Transverse colon (tissue), 4 donors: ENCODE measurements at regions not wholly inside any gene's neighbourhood (a gene's known extent, or its start where the extent isn't known, plus 50 kb on each side); places are given as distances from the start of the nearest gene placed in this dataset.

Source experiments
- DNase-seq: peaks from one replicate; pipeline ENCODE4 v3.0.0-alpha.2; 2019
- H3K27ac ChIP-seq, 4 donors: fragments of 200-600 bp; sonication (generic); 2 replicates each; pipeline ENCODE4 v1.5.1; 2016 to 2018; ENCODE audit warnings: inconsistent platforms in 4 of 4
- H3K27me3 ChIP-seq: fragments of 200-600 bp; sonication (generic); 2 replicates; pipeline ENCODE4 v1.5.1; 2017; ENCODE audit warnings: inconsistent platforms
- H3K36me3 ChIP-seq, 4 donors: fragments of 200-600 bp; sonication (generic); 2 replicates each; pipeline ENCODE4 v1.5.1; 2017 to 2019; ENCODE audit warnings: inconsistent platforms in 4 of 4
- H3K4me1 ChIP-seq, 4 donors: fragments of 200-600 bp; sonication (generic); 2 replicates each; pipeline ENCODE4 v1.5.1; 2017 to 2020; ENCODE audit warnings: inconsistent platforms in 4 of 4
- H3K4me3 ChIP-seq, 4 donors: fragments of 200-600 bp; sonication (generic); 1 replicate in 1 of 4; 2 replicates in 3 of 4; pipeline versions ENCODE4 v1.5.1 to v1.6.1; 2017 to 2019; ENCODE audit warnings: inconsistent platforms in 4 of 4
- H3K9me3 ChIP-seq, 2 donors: fragments of 200-600 bp; sonication (generic); 2 replicates each; pipeline ENCODE4 v1.5.1; 2017 to 2019; ENCODE audit warnings: inconsistent platforms in 2 of 2
- CTCF ChIP-seq, 5 experiments: fragments of 200-600 bp in 3 of 5; fragments of 450-650 bp in 2 of 5; sonication (generic) in 3 of 5; IDR thresholded peaks; 1 replicate in 2 of 5; 2 replicates in 3 of 5; pipeline ENCODE4 v1.5.1; 2016 to 2017; ENCODE audit warnings: antibody characterized with exemption in 5 of 5, inconsistent platforms in 3 of 5, mild to moderate bottlenecking in 2 of 5, moderate library complexity in 1 of 5
- EP300 ChIP-seq: sonication (generic); formaldehyde crosslinking; IDR thresholded peaks from one replicate; pipeline ENCODE4 v1.6.1; 2017; ENCODE audit warnings: antibody characterized with exemption, low read depth
- POLR2A ChIP-seq: fragments of 450-650 bp; IDR thresholded peaks from one replicate; pipeline ENCODE4 v1.6.1; 2016; ENCODE audit warnings: antibody characterized with exemption, mild to moderate bottlenecking, moderate library complexity
- POLR2AphosphoS5 ChIP-seq, 3 donors: sonication (generic); formaldehyde crosslinking; IDR thresholded peaks; one replicate each; pipeline ENCODE4 v1.6.1; 2016; ENCODE audit warnings: antibody characterized with exemption in 3 of 3
- WGBS, 2 donors: methylation state at CpG; one replicate each; pipeline ENCODE4 v1.1.5; 2018; ENCODE audit warnings: low coverage in 1 of 2; 5-methylcytosine and 5-hydroxymethylcytosine counted together
- in situ Hi-C, 4 donors: fragments of 200-750 bp; cut with MboI; loops; one replicate each; pipeline versions ENCODE4 v1.15.0 to v1.15.1; 2017; ENCODE audit warnings: low sequenced_read_pairs in 3 of 4, low pct_ligation_motif_present in 1 of 4, low pct_unique_long_range_greater_than_20kb in 1 of 4
- intact Hi-C: fragments of 100-400 bp; cut with DNase I; formaldehyde crosslinking; loops from one replicate; pipeline ENCODE4 v1.15.1; 2023; ENCODE audit warnings: low total_unique reads

GRCh38 chr5:10875201-10875768, 114.3 kb upstream of the DAP start:
- intact Hi-C loops (no loop called here), in situ Hi-C loops (no loop called here)
- no peaks in the 10 kb centered on the region for H3K36me3 ChIP-seq
- no peak for DNase-seq
- H3K4me3 ChIP-seq: no peak overlapping the region
- no peaks in the 10 kb centered on the region for H3K27me3 ChIP-seq
- WGBS, 2 donors: 91 to 94% methylated on average over 2 to 10 of the region's 10 CpGs
- no peaks in the 10 kb centered on the region for H3K9me3 ChIP-seq
- H3K27ac ChIP-seq: no peak overlapping the region
- H3K4me1 ChIP-seq: no peaks in the 10 kb centered on the region
- TF ChIP-seq CTCF (IDR thresholded peaks at IDR 0.05) (no peak), POLR2AphosphoS5 (IDR thresholded peaks at IDR 0.05) (no peak), EP300 (no peak), POLR2A (no peak)

- H3K36me3 ChIP-seq: no peaks in the 10 kb centered on the region
- H3K4me3 ChIP-seq: no peak overlapping the region
- H3K9me3 ChIP-seq: no peaks in the 10 kb centered on the region
- no peak overlapping the region for H3K27ac ChIP-seq
- WGBS, 2 donors: 83 to 86% methylated on average over 6 to 7 of the region's 7 CpGs
- DNase-seq: no peak
- in situ Hi-C loops: no loop called here
- TF ChIP-seq POLR2A (no peak), EP300 (no peak), CTCF (IDR thresholded peaks at IDR 0.05) (no peak), POLR2AphosphoS5 (IDR thresholded peaks at IDR 0.05) (no peak)
- no peaks in the 10 kb centered on the region for H3K4me1 ChIP-seq
- intact Hi-C loops: no loop called here
- H3K27me3 ChIP-seq: no peaks in the 10 kb centered on the region
Measured at GRCh38 chr5:10874541-10874940, 113.5 kb upstream of the DAP start.

GRCh38 chr5:10870791-10871190, 109.8 kb upstream of the DAP start:
- intact Hi-C loops: no loop called here
- Histone ChIP-seq H3K9me3 (no peaks in the 10 kb centered on the region), H3K4me3 (no peak overlapping the region), H3K4me1 (no peaks in the 10 kb centered on the region), H3K27me3 (peaks cover 7% of the 10 kb centered on the region), H3K27ac (no peak overlapping the region), H3K36me3 (no peaks in the 10 kb centered on the region)
- TF ChIP-seq EP300 (no peak), POLR2AphosphoS5 (IDR thresholded peaks at IDR 0.05) (no peak), CTCF (IDR thresholded peaks at IDR 0.05) (no peak), POLR2A (no peak)
- WGBS, 2 donors: 78 to 87% methylated on average over 11 of the region's 11 CpGs
- in situ Hi-C loops: no loop called here
- no peak for DNase-seq

GRCh38 chr5:10868956-10869355, 107.9 kb upstream of the DAP start:
- 76% methylated on average over 6 to 7 of the region's 7 CpGs for WGBS, 2 donors
- H3K27me3 ChIP-seq: peaks cover 7% of the 10 kb centered on the region

More at GRCh38 chr5:10868956-10869355, 107.9 kb upstream of the DAP start:
- Histone ChIP-seq H3K36me3 (no peaks in the 10 kb centered on the region), H3K27ac (no peak overlapping the region), H3K4me1 (no peaks in the 10 kb centered on the region), H3K4me3 (no peak overlapping the region), H3K9me3 (no peaks in the 10 kb centered on the region)
- DNase-seq: no peak
- TF ChIP-seq POLR2AphosphoS5 (IDR thresholded peaks at IDR 0.05): no peak
- TF ChIP-seq EP300: no peak
- TF ChIP-seq POLR2A: no peak
- no peak for TF ChIP-seq CTCF (IDR thresholded peaks at IDR 0.05)
- in situ Hi-C loops (no loop called here), intact Hi-C loops (no loop called here)
